ENCODE measurements at regions not wholly inside any gene's neighbourhood (a gene's known extent, or its start where the extent isn't known, plus 50 kb on each side); places are given as distances from the start of the nearest gene placed in this dataset.

DNA sequence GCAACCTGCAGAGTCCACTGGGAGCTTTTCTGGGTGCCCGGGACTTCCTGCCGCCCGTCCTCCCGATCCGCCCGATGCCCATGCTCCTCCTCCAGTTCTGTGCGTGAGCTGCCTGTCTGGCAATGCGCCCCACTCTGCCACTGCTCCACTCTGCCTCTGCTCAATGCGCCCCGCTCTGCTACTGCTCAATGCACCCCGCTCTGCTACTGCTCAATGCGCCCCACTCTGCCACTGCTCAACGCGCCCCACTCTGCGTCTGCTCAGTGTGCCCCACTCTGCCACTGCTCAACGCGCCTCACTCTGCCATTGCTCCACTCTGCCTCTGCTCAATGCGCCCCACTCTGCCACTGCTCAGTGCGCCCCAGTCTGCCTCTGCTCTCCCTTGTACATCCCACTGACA lies 436.0 kb downstream of the NR2F1-AS1 start:
- TF ChIP-seq CTCF (IDR thresholded peaks at IDR 0.05), result no peak
- no peak for TF ChIP-seq POLR2A (IDR thresholded peaks at IDR 0.05)
